ENCODE measurements at regions not wholly inside any gene's neighbourhood (a gene's known extent, or its start where the extent isn't known, plus 50 kb on each side); places are given as distances from the start of the nearest gene placed in this dataset.
"Not testable (repeated sequence)": the region's sequence is repeated elsewhere in the genome, so short reads cannot be mapped to it uniquely, and the experiment has no call there.

DNA sequence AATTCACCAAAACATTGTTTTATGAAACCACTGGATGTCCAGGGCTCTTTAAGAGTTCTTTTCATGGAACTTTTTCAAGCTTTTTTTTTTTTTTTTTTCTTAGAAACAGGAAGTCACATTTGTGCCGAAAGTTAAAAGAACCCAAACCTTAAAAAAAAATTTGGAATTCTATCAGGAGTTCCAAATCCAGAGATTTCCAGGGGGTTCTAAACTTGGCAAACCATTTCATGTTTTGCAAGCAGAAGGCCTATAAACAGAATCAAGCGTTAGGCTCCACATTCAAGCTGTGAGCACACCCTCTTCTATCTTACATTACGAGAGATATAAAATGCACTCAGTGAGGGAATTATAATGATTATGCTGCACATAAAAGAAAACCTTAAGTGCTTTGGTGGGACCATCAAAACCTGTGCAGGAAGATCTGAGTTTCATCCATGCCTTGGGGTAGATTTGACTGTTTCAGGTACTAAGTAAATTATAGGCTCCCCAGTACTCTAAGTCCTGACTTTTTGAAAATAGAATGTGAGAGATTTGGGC, 154.8 kb upstream of the FAR2 start:
- no peak for DNase-seq

DNA sequence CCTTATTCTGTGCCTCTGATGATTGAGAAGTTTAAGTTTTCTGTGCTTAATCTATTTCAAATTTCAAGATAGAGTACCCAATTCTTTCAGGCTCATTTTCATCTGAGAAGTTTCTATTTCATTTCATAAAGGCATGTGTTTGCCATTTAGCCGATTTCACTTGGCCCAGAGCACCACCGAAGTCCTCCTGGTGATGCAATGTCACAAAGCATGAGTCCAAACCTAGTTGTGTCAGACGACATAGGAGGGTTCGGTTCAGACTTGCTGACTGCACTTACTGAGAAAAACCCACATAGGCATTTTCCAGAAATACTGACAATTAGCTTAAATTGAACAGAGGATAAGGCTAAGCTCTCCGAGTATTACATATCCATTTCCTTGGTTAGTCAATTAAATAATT, 152.4 kb upstream of the FAR2 start:
- no peak for DNase-seq

DNA sequence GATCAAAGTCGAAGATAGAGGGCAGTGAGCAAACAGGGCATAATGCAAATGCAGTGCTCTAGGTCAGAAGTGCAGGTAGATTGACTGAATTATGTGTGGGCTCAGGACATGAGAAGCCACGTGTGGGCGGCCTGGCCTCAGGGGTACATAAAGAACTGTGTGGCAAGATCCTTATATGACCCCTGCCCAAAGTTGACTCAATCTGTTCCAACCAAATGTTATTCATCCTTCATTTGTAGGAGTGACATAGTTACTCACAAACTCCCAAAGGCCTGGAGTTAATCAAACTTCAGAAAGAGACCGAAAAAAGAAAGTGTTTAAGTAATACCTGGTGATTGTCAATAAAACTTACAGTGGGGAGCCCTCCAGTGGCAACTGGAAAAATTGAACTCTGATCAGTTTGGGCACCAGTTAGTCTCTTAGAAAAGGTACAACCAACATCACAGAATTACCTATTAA, 150.4 kb upstream of the FAR2 start:
- DNase-seq = peak in 1 of 2 experiments; percentile 35

- DNase-seq = no peak
Observed at GRCh38 chr12:29004066-29004935, 144.8 kb upstream of the FAR2 start.

GRCh38 chr12:29004936-29005304, 144.2 kb upstream of the FAR2 start:
- DNase-seq = no peak

DNA sequence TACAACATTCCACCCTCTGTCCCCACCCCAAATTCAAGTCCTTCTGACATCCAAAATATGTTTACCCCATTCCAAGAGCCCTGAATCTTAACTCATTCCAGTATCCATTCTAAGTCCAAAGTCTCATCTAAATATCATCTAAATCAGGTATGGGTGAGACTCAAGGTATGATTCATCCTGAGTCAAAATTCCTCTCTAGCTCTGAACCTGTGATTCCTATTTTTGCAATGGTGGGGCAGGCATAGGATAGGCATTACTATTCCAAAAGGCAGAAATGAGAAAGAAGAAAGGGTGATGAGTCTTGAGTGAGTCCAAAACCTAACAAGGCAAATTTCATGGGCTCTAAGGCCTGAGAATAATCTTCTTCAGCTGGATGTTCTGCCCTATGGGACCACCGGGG, 140.3 kb upstream of the FAR2 start:
- DNase-seq = no peak

- no peak for DNase-seq
Observed at GRCh38 chr12:29012673-29013072, 136.4 kb upstream of the FAR2 start.

GRCh38 chr12:29017532-29017931, 131.5 kb upstream of the FAR2 start:
- DNase-seq = not testable (repeated sequence)

DNA sequence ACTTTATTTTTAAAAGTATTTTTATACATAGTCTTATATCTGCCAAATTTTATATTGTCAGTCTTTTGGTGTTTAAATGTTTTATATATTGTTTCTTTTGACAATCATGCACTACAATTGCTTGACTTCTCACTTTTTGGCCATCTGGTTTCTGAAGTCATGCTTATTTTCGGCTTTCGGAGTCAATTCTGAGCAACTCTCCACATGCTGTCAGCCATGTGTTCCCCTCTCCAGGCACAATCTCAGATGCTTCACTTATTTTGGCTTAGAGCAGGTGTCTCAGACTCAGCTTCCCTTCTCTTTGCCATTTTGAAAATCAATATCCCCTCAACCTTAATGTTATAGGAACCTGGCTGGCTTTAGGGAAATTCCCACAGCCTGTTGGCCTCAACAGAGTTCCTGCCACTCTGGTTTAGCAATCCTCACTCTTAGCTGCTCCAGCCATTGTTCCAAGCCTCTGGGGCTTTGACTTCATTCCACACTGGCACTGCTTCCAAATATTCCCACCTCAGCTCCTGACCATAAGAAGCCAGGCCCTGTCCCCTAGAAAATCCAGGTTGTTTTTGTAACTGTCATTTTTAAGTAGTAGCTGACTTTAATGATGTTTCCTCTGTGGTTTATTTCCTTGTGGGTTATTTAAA, 125.5 kb upstream of the FAR2 start:
- DNase-seq = no peak

DNA sequence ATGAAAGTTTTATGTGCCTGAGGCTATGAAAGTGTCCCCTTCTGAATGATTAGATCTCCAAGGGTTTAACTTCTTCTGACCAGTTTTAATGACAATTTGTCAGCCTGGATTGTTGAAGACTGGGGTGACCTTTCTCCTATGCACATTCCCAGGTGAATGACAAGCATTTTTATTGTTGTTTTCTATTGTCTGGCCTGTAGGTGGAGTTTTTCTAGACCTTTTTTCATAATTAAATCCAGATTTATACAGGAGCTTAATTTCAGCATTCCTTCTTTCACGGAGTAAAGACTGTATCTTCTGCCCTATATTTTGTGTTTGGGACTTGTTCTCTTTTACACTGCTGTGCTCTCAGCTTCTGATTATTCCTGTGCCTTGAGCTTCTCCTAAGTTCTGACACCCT, 125.0 kb upstream of the FAR2 start:
- DNase-seq = peak in 1 of 2 experiments; percentile 10

GRCh38 chr12:29025937-29026336, 123.1 kb upstream of the FAR2 start:
- DNase-seq = no peak

DNA sequence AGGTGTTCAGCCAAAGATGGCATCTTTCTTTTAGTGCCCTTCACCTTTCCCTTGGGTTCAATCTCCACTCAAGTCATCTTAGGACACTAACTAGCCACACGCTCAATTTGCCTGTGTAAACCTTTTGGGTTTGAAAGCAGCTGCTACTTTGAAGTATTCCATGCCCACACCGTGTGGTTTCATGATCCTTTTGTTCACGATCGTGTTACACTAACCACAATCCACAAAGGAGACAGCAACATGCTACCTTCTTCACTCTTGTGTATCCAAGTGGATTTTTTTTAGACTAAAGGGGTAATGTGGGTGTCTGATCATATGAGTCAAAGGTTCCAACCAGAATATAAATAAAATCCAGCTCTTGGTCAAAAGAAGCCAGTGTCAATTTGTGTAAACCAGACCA, 122.7 kb upstream of the FAR2 start:
- DNase-seq = no peak

GRCh38 chr12:29029484-29029883, 119.6 kb upstream of the FAR2 start:
- not testable (repeated sequence) for DNase-seq

- DNase-seq = no peak
Observed at GRCh38 chr12:29030006-29030405, 119.1 kb upstream of the FAR2 start.

DNA sequence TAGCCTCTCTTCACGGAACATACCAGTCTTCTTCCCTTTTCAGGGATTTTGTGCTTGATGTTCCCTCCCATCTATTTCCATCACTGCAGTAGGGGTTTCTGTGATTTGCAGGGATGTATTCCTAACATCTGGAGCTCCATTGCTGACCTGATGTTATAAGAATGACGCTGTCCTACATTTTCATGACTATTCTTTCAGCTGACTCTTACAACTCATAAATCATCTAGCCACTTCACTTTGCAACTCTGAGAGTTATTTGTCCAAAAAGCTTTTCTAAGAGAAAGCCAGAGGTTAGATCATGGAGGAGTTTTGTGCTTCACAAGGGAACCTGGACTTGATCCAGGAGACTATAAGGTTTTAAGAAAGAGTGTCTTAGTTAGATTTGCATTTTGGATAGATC, 116.6 kb upstream of the FAR2 start:
- no peak for DNase-seq

GRCh38 chr12:29033519-29033918, 115.6 kb upstream of the FAR2 start:
- DNase-seq = no peak

- DNase-seq = no peak
Observed at GRCh38 chr12:29035112-29035511, 114.0 kb upstream of the FAR2 start.

GRCh38 chr12:29039013-29039412, 110.1 kb upstream of the FAR2 start:
- no peak for DNase-seq

- DNase-seq = no peak
Observed at GRCh38 chr12:29041621-29042020, 107.5 kb upstream of the FAR2 start.

DNA sequence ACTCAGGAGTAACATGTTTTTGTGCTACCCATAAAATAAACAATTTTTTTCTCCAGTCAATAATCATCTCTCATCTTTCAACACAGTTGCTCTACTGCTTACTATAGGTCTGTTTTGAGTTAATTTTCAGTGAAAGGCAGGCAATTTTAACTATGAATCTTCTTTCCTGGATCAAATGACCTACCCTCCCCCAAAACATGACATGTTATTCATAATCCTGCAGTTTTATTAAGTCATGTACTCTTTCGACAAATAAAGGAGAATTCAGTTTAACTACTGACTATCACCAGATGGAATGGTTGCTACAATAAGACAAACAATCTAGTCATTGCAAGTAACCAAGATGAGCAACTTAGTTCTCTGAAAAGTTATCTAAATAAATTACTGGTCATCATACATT, 106.0 kb upstream of the FAR2 start:
- DNase-seq = no peak

- no peak for DNase-seq
Observed at GRCh38 chr12:29044799-29045198, 104.3 kb upstream of the FAR2 start.

DNA sequence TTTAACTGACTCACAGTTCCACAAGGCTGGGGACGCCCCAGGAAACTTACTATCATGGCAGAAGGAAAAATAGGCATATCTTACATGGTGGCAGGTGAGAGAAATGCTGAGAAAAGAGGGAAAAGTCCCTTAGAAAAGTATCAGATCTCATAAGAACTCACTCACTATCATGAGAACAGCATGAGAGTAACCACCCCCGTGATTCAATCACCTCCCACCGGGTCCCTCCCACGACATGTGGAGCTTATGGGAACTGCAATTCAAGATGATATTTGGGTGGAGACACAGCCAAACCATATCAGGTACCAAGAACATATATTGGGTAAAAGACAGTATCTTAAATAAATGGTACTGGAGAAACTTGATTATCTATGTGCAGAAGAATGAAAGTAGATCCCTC, 100.3 kb upstream of the FAR2 start:
- no peak for DNase-seq

DNA sequence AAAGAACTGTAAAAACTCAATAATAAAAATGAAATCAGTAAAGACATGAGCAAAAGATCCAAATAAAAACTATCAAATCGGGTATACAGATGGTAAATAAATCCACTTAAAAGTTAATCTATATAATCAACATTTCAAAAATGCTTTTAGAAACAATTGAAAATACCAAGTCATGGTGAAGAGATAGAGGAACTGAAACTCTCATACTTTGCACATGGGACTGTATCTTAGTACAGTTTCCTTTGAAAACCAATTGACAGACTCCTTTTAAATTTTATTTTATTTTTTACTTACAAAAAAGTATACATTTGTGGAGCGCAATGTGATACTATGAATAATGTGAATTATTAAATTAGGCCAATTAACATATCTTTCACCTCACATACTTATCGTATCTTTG, 98.6 kb upstream of the FAR2 start:
- DNase-seq = no peak

- DNase-seq = no peak
Observed at GRCh38 chr12:29051221-29051620, 97.9 kb upstream of the FAR2 start.

Measured in SW 1271 (cell line).